Amniotic stem cell (primary cell): ENCODE measurements at regions not wholly inside any gene's neighbourhood (a gene's known extent, or its start where the extent isn't known, plus 50 kb on each side); places are given as distances from the start of the nearest gene placed in this dataset.

Experiments
- DNase-seq: peaks from one replicate; lab custom pipeline; 2025; lab: John Stamatoyannopoulos, UW

DNA sequence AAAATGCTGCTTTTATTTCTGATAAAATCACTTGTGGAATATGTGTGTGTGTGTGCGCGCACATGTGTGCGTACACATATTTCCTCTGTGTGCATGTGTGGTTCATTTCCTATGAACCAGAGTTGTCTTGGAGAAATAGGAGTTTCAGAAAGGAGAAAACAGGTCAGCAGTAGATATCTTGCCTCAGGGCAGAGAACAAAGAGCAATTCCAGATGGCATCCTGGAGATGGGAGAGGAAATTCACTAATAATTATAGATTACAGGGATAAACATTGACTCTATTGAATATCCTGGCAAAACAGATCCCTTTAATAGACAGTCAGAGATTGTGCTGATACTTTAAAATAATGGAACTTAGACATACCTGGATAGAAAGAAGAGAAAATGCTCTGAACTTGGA is 298.0 kb downstream of the TRIB2 start:
- no peak for DNase-seq

GRCh38 chr2:13015532-13016320 is 299.0 kb downstream of the TRIB2 start:
- no peak for DNase-seq

- no peak for DNase-seq
Measured at GRCh38 chr2:13018490-13018889, 301.8 kb downstream of the TRIB2 start.

DNA sequence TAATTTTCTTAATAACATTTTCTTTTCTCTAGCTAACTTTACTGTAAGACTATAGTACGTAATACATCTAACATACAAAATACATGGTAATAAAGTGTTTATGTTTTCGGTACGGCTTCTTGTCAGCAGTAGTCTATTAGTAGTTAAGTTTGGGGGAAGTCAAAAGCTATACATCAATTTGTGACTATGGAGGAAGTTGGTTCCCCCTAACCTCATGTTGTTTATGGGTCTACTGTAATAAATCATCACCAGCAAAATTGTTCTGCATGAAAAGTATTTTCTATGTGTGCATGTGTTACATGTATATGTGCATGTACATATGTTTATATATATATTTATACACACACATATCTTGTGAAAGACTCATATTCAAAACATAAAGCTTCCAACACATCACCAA is 303.0 kb downstream of the TRIB2 start:
- DNase-seq: no peak

DNA sequence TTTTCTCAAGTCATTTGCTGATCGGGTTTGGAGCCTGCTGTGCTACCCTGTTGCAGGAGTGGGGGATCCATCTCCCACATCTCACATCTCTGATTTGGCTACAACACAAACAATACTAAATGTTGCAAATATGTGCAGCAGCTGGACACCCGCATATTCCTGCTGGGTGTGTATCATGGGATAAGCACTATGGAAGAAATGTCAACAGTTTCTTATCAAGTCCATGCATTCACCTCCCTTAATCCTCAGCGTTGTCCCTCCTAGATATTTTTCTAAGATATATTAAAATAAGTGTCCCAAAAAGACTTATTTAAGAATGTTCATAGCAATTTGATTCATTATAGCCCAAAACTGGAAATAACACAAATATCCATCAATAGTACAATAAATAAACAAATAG is 303.7 kb downstream of the TRIB2 start:
- DNase-seq: no peak

GRCh38 chr2:13021470-13021957 is 304.8 kb downstream of the TRIB2 start:
- no peak for DNase-seq

GRCh38 chr2:13030606-13031005 is 313.9 kb downstream of the TRIB2 start:
- DNase-seq: no peak

DNA sequence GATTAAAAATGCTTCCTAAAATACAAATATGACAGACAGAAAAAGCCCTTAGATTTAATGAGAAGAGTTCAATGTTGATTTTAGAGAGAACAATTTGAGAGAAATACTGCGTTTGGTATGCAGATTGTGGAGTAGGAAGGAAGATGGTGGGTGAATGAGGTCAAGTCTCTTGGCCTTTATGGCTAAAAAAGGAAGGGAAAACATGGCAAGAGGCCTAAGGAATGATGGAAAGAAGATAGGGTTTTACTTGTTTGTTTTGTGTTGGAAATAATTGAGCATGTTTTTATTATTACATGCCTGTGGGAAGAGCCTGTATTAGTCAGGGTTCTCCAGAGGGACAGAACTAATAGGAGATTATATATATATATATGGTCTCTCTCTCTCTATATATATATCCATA is 318.1 kb downstream of the TRIB2 start:
- no peak for DNase-seq

GRCh38 chr2:13035866-13036265 is 319.1 kb downstream of the TRIB2 start:
- DNase-seq: no peak

DNA sequence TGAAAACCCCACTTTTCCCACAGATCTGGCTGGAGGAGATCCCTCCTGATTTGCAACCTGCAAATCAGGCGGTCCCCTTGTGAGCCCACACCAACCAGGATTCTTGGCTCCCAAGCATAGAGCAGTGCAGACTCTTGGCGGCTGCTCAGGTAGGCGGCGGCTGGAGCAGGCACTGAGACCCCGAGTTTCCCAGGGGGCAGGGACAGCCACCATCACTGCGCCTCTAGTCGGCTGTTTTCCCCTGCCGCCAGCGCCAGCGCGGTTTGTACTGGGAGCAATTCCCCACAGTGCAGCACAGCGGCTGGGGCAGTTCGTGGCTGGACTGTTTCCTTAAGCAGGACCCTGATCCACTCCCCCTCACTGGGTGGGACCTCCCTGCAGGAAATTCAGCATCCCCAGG is 323.3 kb downstream of the TRIB2 start:
- no peak for DNase-seq

DNA sequence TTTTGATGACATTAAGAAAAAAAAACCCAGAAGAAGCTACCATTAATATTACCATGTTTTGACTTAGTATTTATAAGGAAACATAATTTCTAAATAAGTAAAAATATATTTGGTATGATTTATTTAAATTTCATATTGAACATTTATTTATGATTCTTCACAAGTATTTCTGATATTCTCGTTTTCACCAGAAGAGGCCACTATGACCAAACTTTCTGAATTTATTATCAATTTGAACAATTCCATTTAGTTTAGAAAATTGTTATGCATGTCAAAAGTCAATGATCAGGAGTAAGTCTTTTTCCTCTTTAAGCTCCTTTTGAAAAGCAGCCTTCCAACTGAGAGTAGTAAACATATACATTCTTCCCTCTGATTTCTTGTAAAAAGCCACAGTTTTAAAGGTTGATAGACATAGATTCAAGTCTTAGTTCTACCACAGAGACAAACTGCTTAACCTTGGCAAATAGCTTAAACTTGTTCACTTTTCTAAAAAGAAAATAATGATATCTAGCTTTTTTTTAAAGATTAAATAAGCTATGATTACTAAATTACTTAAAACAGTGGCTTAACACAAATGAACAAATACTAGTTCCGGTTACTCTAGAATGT is 329.9 kb downstream of the TRIB2 start:
- DNase-seq: no peak

DNA sequence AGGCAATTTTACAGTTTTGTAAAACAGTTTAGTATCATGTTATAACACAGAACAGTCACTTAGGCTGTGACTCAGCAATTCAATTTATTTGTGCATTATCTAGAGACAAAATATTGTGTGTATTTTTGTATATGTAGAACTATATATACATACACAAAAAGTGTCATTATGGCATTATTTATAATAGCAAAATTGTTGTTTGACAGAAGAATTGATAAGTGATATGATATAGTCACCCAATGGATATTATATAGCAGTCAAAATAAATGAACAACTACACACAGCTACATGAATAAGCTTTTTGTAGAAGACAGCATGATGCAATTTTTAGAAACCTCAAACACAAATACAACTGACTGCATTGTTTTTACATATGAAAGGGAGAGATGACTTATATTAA is 334.0 kb downstream of the TRIB2 start:
- DNase-seq: no peak

- DNase-seq: no peak
Measured at GRCh38 chr2:13052547-13052946, 335.8 kb downstream of the TRIB2 start.

DNA sequence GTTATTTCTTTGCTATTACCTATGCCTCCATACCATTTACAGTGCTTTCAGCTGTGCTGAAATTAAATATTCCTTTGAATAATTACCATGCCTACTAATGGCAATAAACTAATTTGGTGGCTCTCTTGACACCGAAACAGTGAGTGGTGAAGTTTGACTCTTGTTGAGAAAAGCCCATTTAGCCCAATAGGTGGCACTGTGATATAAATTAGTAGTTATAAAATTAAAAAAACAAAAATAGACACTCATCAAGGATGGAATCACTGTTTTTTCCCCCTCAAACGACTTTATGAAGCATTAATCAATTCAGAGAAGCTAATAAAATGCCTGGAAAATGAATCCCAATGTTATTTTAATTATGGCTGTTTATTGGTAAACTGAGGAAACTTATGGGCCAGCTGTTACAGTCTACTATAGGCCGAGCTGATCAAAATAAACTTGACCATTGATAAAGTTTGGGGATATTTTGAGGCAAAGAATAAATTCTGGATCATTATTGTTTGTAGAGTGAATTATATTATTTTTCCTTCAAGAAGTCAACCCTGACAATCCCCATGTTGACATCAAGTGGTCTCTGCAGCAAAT is 339.6 kb downstream of the TRIB2 start:
- DNase-seq: no peak

GRCh38 chr2:13057671-13058070 is 340.9 kb downstream of the TRIB2 start:
- DNase-seq: no peak

- no peak for DNase-seq
Measured at GRCh38 chr2:13066676-13067075, 349.9 kb downstream of the TRIB2 start.

- no peak for DNase-seq
Measured at GRCh38 chr2:13067508-13067907, 350.8 kb downstream of the TRIB2 start.

DNA sequence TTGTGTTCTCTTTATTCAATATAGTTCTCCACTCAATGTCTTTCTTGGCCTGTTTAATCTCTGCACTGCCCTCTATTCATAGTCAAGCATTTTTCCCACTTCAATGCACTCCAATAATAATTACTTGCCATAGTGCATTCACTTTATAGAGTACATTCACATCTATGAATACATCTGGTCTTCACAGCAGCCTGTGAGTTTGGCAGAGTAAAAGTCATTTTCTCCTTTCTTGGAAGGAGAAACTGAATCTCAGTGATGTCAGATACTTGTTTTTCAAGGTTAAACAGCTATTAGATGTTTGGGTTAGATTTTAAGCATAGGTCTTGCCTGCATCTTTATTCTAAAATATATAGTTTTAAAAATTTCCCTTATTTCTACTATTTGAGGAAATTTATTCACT is 373.2 kb downstream of the TRIB2 start:
- no peak for DNase-seq

- no peak for DNase-seq
Measured at GRCh38 chr2:13091455-13091854, 374.7 kb downstream of the TRIB2 start.

DNA sequence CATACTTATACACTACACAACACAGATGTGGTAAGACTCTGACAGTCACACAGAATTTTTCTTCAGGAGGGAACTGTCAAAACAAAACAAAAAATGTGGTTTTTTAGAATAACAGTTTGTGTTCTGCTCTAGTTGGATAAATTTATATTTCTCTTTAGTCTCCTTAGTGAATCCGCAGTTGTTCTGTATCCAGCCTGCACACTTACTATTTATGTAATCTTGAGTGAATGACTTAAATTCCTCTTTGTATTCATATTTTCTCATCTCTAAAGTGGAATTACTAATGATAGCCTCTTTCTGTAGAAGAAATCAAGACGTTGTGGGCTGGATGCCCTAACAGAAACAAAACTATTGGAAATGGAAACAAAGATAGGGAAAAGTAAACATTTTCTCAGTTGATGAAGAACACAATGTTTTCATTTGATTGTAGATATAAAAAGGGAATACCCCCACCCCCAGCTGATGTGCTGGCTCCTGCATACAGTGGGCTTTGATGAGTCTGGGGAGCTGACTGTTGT is 375.2 kb downstream of the TRIB2 start:
- no peak for DNase-seq

GRCh38 chr2:13093416-13093991 is 376.8 kb downstream of the TRIB2 start:
- no peak for DNase-seq

GRCh38 chr2:13102397-13103063 is 385.8 kb downstream of the TRIB2 start:
- no peak for DNase-seq
